Right renal pelvis (tissue), 4 donors: ENCODE measurements at regions not wholly inside any gene's neighbourhood (a gene's known extent, or its start where the extent isn't known, plus 50 kb on each side); places are given as distances from the start of the nearest gene placed in this dataset.

Source experiments
- DNase-seq, 4 donors: peaks; one replicate each; pipeline ENCODE4 v3.0.0-alpha.2; 2013; ENCODE audit warnings: low read depth in 4 of 4, low spot score in 3 of 4, missing footprints in 1 of 4

DNA sequence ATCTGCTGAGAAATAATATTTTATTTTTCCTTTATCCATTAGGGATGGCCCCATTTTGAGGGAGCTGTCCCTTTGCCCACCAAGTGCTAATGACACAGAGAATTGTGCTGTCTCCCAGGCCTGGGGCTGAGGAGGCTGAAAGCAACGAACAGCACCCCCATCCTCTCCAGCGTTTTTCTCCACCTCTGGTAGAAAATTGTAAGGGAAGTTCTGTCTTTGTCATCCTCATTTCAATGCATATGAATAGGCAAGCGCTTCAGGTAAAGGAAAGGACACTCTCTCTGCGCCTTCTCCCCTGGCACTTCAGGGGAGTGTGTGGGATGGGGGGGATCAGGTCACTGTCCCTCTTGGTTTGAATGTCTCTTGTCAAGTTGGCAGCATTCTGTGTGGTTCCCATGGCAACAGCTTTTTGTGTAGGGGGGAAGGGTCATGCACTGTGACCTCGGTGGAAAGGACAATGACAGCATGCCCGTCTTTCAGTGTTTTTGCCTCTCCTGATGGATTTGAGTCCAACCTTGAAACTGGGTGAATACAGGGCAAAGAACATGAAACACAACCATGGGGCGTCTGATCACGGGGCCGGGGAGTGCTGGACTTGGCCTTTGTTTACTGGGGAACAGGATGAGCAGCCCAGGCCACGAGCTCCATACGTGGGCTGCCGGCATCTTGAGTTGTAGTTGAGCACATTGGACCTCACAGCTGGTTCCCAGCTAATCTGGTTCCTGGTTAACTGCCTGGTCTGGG, 230.2 kb downstream of the VRK1 start:
- no peak for DNase-seq

DNA sequence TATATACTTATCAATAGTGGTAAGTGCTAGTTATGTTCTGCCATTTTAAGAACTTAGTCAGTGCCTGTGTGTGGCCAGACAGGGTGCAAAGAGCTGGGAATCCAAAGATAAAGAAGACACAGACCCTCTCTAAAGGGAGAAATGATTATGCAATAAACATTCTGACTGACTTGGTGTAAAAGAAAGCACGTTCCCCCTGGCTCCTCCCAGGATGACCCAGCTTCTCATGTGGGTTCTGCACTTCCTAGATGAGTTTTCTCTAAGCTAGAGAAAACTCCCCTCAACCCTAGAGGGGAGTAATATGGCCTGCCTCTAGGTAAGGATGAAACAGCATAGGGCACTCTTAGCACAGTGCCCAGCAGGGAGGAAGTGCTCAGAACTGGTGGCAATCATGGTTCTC, 231.2 kb downstream of the VRK1 start:
- no peak for DNase-seq

DNA sequence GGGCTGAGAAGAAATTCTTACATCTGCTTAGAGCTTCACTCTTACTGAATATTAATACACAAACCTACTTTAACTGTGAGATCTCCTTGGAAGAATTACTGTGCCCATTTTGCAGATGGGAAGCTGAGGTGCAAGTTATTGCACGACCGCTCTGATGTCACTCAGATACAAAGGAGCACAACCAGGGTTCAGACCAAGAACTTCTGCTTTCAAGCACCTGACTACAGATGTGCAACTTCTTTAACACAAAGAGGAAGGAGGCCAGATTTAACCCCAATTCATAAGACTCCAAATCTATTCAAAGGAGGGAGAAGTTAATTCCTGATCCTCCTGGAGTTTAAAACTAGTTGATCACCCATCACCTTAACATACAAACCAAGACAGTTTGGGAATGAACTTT, 232.6 kb downstream of the VRK1 start:
- no peak for DNase-seq

DNA sequence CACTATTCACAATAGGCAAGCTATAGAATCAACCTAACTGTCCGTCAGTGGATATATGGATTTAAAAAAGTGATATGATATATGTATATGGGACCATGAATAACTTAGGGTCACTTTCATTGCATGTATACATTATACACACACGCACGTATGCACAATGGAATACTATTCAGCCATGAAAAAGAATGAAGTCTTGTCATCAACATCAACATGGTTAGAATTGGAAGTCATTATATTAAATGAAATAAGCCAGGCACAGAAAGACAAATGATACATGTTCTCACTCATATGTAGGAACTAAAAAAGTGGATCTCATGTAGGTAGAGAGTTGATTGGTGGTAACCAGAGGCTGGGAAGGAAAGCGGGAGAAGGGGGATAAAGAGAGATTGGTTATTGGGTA, 234.3 kb downstream of the VRK1 start:
- DNase-seq = no peak

DNA sequence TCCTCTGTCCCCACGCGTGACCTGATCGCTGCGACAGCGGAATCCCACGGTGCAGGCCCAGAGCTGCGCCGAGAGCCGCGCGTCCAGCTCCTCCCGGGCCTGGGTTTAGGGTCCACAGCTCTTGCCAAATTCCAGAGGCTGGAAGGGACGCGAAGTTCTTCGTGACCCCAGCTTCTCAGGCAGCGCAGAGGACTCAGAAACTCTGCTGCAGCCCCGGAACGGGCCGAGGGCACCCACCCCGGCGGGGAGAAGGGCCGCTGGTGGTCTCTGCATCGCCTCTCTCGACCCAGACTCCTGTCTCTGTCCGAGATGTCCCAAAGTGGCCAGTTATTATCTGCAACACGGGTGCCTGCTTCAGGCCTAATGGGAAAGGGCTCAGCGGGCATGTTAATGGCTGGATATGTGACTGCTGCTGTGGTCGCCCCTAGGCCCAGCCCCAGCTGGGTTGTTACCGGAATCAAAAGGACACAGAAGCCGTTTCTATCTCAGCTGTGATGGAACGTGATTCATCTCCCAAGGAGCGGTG, 236.4 kb downstream of the VRK1 start:
- no peak for DNase-seq

DNA sequence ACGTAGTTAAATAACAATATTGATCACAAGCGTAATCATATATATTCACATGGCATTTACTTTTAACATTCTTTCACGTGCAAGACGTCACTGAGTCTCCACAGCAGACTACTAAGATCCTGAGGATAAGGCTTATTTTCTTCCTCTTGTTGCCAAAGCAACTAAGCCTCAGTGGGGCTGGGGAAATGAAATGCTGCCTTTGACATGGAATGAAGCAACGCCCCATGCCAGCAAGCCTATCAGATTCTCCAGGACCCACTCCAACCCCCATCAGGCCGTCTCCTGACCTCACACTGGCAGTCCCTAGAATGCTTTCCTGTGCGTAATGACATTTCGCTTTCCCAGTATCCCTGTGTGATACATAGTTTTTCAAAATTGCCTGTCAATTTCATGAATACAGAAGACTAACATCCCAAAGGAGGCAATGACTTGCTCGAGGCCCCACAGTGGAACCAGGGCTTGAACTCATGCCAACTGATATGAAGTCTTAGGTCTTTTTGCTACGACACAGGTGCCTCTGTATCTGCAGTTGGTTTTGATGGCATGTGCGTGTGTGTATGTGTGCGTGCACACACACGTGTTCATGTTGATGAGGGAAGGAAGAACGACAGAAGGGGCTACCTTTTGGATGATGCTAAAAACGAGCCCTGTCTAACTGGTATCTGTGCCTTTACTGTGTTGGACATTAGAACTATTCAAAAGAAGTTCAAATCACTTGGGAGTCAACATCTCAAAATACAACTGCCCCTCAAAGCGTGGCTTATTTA, 239.1 kb downstream of the VRK1 start:
- no peak for DNase-seq

DNA sequence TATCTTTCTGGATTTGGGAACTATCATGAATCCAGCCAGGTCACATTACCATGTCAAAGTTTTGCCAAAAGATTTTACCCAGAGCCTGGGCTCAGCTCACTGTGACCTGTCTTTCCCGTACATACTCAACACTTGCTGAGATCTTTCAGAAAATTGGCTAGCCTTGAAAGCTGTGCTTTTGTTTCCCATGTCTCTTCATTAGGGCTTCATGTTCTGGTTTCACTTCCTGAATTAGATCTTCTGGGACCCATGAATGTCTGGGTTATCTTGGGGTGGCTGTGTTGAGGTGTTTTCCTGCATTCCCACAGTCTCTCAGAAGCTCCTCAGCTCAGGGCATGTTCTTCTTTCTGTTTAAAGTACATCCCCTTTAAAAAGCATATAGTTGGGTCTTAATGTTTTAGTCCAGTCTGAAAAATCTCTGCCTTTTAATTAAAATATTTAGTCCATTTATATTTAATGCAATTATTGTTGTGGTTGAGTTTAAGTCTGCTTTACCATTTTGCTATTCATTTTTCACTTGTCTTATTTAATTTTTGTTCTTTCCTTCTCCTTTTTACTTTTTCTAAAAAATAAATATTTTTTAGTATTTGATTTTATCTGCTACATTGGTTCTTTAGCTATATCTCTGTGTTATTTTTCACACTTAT, 242.7 kb downstream of the VRK1 start:
- DNase-seq = no peak

DNA sequence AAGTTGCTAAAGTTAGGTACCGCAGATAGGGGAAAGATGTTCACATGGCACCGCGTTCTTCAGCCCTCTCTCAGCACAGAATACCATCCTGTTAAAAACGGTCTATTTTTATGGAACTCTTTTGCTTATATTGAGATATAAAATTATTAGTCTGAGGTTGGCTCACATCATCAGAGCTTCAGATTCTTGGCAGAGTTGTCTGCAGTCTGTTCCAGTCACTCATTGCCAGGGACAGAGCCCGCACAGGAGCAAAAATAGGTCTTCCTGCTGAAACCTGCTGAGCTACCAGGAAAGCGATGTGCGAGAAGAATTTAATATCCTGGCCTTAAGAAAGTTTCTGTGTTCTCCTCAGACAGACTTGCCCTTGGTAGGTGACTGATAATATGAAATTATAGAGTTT, 249.8 kb downstream of the VRK1 start:
- no peak for DNase-seq

DNA sequence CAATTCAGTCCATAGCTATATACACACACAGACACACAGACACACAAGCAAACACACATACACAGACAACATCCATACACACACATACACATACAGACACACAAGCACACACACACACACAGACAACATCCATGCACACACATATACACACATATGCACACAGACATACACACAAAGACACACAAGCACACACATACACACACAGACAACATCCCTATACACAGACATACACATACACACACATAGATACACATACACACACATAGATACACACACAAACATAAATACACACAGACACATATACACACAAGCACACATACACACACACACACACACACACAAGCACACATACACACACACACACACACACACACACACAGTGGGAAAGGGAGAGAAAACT, 254.8 kb downstream of the VRK1 start:
- DNase-seq = no peak

DNA sequence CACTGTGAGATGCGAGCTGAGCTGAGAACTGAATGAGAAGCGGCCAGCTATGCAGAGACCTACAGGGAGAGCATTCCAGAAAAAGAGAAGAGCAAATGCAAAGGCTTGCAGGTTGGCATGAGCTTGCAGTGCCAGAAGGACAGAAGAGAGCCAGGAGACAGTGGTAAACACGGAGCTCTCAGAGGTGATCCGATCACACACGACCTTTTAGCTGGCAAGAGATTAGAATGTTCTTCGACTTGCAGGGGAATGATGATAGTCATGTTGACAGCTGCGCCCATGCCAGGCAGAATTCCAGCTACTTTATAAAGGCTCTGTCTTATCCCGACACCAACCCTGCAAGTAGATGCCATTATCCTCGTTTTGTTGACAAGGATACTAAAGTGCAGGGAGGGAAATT, 256.8 kb downstream of the VRK1 start:
- DNase-seq = no peak

DNA sequence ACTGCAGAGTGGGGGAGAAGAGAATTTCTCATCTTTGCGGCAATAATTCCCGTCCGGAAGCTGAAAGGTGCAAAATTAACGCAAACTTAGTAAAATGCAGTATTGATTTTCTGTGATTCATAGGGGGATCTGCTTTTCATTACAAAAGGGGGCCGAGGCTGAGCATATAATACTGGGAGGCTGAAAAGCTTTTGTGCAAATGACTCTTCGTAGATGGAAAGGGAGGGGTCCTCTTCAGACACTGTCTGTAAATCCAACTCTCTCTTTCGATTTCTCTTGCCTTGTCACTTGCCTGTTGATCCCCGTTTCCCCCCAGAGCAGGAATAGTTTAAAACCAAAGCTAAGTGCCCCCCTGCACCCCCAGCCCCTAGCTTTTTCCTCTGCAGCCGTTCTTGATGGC, 258.2 kb downstream of the VRK1 start:
- DNase-seq = no peak

DNA sequence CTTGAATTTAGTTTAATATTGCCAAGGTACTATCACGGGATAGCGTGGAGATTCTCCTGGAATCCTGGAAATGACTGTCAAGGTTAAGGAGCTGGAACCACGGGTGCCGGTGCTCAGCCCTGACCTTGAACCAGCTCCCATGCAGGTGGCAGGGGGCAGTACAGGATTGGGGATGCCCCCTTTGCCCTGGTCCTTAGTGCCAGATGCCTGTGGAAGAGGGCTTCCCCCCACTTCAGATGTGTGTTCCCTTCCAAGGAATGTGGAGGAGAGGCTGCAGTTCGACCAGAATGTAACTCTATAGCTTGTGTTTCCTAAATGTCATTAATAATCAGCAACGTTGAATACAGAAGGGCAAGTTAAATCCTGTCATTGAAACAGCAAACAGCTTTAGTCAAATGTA, 258.9 kb downstream of the VRK1 start:
- no peak for DNase-seq

DNA sequence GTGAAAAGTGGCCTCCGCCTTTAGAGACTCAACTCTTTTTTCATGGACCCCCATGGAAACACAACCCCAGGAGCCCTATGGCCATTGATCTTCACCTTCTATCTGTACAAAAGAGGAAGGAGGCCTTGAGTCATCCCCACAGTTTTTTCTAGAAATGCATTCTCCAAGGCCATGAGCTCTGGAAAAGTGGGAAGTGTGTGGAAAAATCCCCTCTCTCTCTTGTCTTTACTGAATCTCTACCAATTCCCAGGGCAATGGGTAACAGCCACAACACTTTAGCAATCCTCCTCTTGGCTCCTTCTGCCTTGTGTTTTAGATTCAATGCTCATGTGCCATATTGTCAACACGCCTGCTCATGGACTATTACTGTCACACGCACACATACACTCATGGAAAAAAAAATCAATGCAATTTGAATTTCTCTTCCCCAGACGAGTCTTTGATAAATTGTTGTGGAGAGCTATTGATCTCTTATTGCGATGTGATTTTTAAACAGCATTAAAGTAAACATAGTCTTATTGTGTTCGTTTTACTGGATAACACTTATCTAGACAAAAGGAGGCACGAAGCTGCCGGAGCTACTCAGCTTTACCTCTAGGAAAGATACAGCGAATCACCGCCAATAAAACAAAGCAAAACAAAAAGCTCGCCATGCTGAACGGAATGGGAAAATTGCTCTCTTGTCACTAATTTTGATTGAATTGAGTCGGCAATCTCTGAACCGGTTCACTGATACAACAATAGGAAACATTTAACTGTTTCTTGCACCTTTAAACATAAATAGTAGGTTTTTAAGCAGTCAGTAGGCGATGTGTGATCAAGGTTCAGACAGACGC, 260.3 kb downstream of the VRK1 start:
- no peak for DNase-seq

DNA sequence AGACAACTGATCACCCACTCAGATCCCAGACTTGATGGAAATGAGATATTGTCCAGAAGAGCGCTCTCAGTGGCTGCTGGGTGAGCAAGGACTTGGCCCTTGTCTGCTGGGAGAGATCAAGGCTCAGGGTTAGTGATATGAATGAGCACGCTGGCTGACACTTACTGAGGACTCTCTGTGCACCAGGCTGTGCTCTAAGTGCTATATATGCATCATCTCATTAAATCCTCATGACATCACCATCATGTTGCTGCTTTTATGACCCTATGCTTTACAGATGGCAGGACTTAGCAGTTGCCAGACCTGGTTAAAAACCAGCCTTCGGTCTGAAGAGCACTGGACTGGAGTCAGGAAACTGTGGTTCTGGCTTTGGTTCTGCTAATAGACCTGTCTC, 260.9 kb downstream of the VRK1 start:
- no peak for DNase-seq

DNA sequence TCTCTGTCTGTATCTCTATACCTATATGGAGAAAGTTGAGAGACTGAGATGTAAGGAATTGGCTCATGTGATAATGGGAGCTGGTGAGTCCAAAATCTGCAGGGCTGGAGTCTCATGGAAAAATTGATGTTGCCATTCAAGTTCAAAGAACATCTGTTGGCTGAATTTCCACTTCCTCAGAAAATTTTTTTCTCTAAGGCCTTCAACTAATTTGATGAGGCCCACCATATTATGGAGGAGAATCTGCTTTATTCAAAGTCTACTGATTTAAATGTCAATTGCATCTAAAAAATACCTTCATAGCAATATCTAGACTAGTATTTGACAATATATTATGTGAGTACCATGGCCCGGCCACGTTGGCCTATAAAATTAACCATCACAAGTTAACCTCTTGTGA, 261.4 kb downstream of the VRK1 start:
- DNase-seq = no peak

DNA sequence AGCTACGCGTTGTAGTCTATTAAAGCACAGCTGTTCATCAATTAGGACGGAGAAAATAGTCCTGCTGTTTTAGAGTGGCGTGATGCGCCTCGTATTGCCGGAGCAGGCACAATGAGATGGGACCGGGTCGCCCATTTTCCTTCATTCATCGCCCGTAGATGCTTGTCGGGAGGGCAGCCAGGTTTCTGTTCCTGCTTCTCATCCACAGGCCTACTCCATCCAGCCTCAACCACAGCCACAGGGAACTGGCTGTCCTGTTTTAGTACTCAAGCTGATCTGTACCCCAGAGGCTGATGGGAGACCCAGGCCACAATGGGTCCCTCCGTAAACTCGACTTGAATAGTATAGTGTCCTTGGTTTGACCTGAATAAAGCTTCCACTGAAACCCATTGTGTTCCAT, 264.0 kb downstream of the VRK1 start:
- no peak for DNase-seq

DNA sequence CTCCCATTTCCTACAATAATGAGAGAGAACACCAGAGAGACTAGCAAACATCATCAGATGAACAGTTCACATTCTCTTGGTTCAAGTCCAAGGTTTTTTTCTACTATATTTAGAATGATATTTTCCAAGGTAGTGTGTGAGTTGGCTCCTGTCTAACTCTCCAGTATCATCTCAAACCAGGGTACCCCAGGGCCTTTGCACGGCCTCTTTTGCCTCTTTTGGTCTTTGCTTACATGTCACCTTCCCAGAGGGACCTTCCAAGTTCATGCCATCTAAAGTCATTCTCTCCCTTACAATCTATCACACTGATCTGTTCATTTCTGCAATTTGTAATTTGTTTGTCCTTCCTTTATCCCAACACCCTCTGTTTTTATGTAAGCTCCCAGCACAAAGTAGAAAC, 264.5 kb downstream of the VRK1 start:
- DNase-seq = no peak

DNA sequence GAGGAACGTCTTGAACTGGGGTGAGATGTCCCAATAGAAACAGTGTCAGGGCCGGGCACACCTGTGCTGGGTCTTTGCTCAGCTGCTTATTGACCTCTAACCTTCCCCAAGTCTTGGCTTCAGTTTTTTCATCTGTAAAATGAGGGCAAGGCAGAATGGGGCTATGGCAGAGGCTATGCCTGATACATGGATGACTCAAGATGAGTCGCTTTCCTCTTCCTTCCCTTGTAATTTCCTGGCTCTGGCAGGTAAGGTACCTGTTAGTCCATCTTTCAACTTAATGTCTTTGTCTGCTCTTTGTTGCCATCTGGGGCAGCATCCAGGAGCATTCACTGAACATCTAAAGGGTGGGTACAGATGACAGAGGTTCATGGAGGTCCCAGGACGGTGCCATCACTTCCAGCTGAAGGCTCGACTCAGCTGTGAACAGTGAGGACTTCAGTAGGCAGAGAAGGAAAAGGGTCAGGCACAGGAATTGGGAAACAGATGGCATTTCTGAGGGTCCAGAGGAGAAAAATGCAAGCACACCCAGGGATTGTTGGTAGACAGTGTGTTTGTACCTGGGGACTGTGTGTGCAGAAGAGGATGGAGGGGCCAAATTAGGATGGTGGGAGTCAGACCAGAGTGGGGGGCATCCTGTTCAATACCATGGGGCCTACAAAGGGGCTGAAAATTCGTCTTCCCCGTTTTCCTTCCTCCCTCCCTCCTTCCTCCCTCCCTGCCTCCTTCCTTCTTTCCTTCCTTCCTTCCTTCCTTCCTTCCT, 268.3 kb downstream of the VRK1 start:
- DNase-seq = no peak

DNA sequence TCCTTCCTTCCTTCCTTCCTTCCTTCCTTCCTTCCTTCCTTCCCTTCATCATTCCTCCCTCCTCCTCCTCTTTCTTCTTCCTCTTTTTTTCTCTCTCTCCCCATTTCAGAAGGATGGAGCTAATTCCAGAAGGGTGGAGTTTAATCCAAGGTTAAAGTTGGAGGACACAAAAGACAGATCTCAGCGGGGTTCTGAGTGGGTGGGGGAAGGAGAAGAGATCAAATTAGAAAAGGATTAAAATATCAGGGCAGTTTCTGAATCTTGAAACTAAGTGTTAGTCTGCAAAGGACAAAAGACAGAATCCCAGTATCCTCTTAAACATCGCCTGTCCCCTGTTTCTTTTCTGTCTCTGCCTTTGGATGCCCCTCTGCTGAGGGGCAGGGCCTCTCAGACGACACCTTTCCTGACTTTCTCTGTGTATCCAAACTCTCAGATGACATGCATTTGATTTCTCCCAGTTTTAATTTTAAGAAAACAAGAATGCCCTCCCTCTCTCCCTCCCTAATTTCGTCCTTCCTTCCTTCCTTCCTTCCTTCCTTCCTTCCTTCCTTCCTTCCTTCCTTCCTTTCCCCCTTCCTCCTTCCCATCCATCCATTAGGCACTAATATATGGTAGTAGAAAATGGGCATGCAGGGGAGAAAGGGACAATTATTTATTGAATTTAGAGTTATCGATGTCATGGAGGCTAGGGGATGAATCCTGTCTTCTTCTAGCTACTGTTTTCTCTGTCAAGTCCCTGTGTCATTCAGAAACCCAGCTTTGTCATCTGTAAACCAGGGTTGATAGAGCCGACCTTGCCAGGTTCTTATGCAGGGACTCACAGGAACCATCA, 269.1 kb downstream of the VRK1 start:
- DNase-seq = no peak
